ENCODE measurements at regions not wholly inside any gene's neighbourhood (a gene's known extent, or its start where the extent isn't known, plus 50 kb on each side); places are given as distances from the start of the nearest gene placed in this dataset.

DNA sequence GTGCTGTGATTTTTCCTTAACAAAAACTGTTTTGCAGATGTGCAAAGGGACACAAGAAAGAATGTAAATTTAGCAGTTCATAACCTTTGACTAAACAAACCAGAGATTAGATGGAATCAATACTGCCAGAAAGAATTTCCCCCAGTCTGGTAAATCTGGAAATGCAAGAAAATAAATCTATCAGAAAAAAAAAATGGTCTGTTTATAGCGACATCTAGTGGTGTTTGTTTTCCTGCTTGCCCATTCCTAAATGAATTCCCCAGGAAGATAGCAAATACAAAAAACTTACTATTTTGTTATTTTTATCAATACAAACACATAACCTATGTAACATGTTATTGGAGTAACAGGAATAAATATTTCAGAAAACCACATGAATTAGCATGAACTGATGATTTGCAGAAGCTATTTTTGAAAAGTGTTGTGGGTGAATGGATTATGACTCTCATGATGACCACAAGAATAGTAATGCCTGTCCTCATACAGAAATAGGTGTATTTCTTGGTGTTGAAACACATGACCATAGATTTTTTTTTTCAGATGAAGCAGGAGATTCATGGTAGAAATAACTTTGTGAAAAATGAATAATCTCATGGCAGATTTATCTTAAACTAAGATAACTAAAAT, 1703.8 kb downstream of the MAT2B start:
- H3K4me3 ChIP-seq (ENCODE audit: low read depth, low read length): no peak overlapping the region
- TF ChIP-seq CTCF (IDR thresholded peaks at IDR 0.05; ENCODE audit: low read depth, low read length, missing control alignments): peak; percentile 58
- DNase-seq (ENCODE audit: low read depth): peak; percentile 26
- in situ Hi-C loops (cut with HindIII; ENCODE audit: low sequenced_read_pairs): no loop called here

- H3K4me3 ChIP-seq (ENCODE audit: low read depth, low read length): no peak overlapping the region
- in situ Hi-C loops (cut with HindIII; ENCODE audit: low sequenced_read_pairs): no loop called here
- TF ChIP-seq CTCF (IDR thresholded peaks at IDR 0.05; ENCODE audit: low read depth, low read length, missing control alignments): no peak
- no peak for DNase-seq (ENCODE audit: low read depth)
These were observed 1719.1 kb downstream of the MAT2B start for GRCh38 chr5:165224366-165225045.

DNA sequence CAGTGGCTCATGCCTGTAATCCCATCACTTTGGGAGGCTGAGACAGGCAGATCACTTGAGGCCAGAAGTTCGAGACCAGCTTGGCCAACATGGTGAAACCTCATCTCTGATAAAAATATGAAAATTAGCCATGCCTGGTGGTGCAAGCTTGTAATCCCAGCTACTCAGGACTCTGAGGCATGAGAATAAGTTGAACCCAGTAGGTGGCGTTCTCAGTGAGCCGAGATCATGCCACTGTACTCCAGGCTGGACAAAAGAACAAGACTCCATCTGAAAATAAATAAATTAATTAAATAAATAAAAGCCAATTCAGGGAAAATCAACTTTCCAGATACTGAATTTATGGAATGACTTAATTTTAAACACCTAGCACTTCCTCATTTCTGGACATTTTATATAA, 1722.1 kb downstream of the MAT2B start:
- no peak for TF ChIP-seq CTCF (IDR thresholded peaks at IDR 0.05; ENCODE audit: low read depth, low read length, missing control alignments)
- in situ Hi-C loops (cut with HindIII; ENCODE audit: low sequenced_read_pairs): no loop called here
- DNase-seq (ENCODE audit: low read depth): no peak
- H3K4me3 ChIP-seq (ENCODE audit: low read depth, low read length): no peak overlapping the region

DNA sequence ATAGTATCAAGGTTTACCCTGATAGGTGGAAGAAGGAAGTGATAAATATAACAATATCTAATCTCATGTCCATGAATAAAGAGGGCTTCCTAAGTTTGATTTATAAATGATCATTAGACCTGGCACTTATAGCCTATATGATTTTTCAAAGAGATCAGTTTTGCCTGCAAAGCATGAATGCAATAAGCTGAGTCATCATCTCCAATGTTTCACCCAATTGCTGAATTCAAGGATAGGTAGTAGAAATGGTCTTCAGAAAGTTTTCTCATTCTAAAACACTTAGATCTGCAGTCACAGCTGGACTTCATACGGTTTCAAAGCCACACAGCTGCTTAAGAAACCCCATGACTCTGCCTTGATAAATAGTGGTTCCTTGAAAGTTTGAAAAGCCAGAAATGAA, 1722.8 kb downstream of the MAT2B start:
- DNase-seq (ENCODE audit: low read depth): no peak
- no peak for TF ChIP-seq CTCF (IDR thresholded peaks at IDR 0.05; ENCODE audit: low read depth, low read length, missing control alignments)
- no peak overlapping the region for H3K4me3 ChIP-seq (ENCODE audit: low read depth, low read length)
- in situ Hi-C loops (cut with HindIII; ENCODE audit: low sequenced_read_pairs): no loop called here

DNA sequence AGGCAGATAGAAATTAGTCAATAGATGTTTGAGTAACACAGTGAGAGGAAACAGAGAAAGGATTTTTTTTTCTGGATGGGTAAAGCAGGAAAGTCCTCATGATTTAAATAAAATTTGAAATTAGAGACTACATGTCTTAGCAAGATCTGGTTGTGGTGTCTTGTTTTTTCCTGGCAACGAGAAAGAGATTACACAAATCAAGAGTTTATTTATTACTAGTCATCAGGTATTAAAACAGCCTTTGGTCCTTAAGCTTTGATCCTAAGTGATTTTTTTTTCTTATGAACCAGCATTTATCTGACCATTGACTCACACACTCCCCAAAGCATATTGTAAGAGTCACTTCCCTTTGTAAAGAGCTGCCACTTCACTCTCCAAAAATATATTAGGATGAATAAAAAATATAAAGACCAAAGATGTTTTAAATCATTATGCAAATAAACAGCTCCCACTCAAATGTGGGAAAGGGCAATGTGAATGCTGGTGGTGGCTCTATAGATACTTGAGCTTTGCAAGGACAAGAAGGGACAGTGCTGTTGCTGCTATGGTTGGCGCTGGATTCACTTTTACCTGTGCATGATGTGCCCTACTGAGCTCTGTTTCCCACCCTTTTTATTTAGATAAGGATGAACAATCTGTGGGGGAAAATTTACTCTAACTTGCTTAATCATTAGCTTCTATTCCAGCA, 1726.5 kb downstream of the MAT2B start:
- DNase-seq (ENCODE audit: low read depth): no peak
- no peak for TF ChIP-seq CTCF (IDR thresholded peaks at IDR 0.05; ENCODE audit: low read depth, low read length, missing control alignments)
- no peak overlapping the region for H3K4me3 ChIP-seq (ENCODE audit: low read depth, low read length)
- in situ Hi-C loops (cut with HindIII; ENCODE audit: low sequenced_read_pairs): no loop called here

DNA sequence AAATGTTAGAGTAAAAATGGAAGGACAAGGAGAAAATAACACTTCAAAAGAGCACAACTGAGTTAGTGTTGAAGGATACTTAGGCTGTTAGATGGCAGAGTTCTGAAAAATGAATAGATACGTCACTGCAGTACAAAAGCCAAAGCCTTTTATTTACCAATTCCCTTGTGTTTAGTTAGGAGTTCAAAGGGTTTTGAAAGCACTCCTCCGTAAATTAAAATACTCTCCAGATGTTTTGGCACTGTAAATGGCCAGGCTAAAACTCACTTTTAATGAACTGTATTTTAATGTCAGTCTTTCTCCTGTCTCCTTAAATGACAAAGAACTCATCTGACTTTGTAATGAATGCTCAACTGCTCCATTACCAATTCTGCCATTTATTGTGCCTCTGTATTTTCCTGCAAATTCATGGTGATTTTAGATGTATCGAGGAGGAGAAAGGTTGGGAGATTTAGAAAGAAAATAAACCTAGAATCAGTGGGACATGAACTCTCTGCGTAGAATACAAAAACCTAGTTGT, 1727.2 kb downstream of the MAT2B start:
- in situ Hi-C loops (cut with HindIII; ENCODE audit: low sequenced_read_pairs): no loop called here
- no peak for DNase-seq (ENCODE audit: low read depth)
- no peak overlapping the region for H3K4me3 ChIP-seq (ENCODE audit: low read depth, low read length)
- no peak for TF ChIP-seq CTCF (IDR thresholded peaks at IDR 0.05; ENCODE audit: low read depth, low read length, missing control alignments)

Measured in astrocyte of the cerebellum (primary cell).